ENCODE measurements at regions not wholly inside any gene's neighbourhood (a gene's known extent, or its start where the extent isn't known, plus 50 kb on each side); places are given as distances from the start of the nearest gene placed in this dataset.

DNA sequence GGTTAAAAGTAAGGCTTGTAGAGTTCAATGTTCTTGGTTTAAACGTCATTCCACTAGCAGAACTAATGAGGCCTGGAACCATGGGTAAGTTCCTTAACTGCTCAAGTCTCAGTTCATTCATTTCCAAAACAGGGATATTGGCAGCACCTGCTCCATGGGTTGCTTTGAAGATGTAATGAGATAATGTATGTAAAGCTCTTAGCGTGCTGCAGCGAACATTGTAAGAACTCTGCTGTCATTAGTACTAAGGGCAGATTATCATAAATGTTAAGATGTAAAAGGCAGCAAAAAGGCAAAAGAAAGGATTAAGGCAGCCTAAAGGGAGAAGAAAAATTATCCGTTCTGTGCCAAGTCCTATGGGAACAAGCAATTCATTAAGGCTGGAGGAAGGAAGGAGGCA lies 129.1 kb upstream of the NGF start:
- 85 to 93% (median 89%) methylated on average over 4 of the region's 4 CpGs for WGBS, 3 donors
- TF ChIP-seq, protein P1, sequence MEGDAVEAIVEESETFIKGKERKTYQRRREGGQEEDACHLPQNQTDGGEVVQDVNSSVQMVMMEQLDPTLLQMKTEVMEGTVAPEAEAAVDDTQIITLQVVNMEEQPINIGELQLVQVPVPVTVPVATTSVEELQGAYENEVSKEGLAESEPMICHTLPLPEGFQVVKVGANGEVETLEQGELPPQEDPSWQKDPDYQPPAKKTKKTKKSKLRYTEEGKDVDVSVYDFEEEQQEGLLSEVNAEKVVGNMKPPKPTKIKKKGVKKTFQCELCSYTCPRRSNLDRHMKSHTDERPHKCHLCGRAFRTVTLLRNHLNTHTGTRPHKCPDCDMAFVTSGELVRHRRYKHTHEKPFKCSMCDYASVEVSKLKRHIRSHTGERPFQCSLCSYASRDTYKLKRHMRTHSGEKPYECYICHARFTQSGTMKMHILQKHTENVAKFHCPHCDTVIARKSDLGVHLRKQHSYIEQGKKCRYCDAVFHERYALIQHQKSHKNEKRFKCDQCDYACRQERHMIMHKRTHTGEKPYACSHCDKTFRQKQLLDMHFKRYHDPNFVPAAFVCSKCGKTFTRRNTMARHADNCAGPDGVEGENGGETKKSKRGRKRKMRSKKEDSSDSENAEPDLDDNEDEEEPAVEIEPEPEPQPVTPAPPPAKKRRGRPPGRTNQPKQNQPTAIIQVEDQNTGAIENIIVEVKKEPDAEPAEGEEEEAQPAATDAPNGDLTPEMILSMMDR (IDR thresholded peaks at IDR 0.05) = no peak
- TF ChIP-seq POLR2A (IDR thresholded peaks at IDR 0.05) (no peak), EP300 (IDR thresholded peaks at IDR 0.05) (no peak)
- H3K9me3 ChIP-seq = no peaks in the 10 kb centered on the region
- no peaks in the 10 kb centered on the region for H3K27me3 ChIP-seq
- no peak for DNase-seq
- H3K27ac ChIP-seq = no peak overlapping the region
- H3K36me3 ChIP-seq = no peaks in the 10 kb centered on the region
- intact Hi-C loops (cut with DNase I) = loop anchor here (2.0 to 5.0 kb wide), 3 partner anchors 325 to 330 kb away; no protein-coding TSS in a partner anchor
- no peak overlapping the region for H3K4me3 ChIP-seq
- H3K4me1 ChIP-seq (ENCODE audit: insufficient read depth) = peaks cover 1% of the 10 kb centered on the region

DNA sequence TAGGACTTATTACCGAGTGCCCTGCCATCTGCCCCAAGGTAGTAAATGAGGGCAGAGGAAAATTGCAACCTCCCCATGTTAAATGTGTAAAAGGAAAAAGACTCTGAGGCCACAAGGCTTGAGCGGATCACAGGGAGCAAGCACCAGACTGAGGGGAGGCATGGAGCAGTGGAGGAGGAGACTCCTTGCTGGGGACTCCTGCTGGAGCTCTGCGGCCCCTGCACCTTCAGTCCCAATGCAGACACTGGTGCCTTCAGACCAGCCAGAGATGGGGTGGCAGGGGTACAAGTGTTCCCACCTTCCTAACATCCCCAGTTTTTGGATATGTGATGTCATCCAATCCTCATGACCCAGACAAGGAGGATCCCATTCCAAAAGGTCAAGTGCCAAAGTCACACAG lies 128.4 kb upstream of the NGF start:
- Histone ChIP-seq H3K4me1 (ENCODE audit: insufficient read depth) (peaks cover 1% of the 10 kb centered on the region), H3K27ac (no peak overlapping the region), H3K27me3 (no peaks in the 10 kb centered on the region), H3K4me3 (no peak overlapping the region), H3K9me3 (no peaks in the 10 kb centered on the region), H3K36me3 (no peaks in the 10 kb centered on the region)
- intact Hi-C loops (cut with DNase I) = loop anchor here (2.0 to 5.0 kb wide), 3 partner anchors 324 to 329 kb away; no protein-coding TSS in a partner anchor
- DNase-seq = no peak
- TF ChIP-seq EP300 (IDR thresholded peaks at IDR 0.05) = no peak
- TF ChIP-seq, protein P1 (IDR thresholded peaks at IDR 0.05) = no peak
- no peak for TF ChIP-seq POLR2A (IDR thresholded peaks at IDR 0.05)
- 97 to 100% (median 98%) methylated on average over 3 of the region's 3 CpGs for WGBS, 3 donors

DNA sequence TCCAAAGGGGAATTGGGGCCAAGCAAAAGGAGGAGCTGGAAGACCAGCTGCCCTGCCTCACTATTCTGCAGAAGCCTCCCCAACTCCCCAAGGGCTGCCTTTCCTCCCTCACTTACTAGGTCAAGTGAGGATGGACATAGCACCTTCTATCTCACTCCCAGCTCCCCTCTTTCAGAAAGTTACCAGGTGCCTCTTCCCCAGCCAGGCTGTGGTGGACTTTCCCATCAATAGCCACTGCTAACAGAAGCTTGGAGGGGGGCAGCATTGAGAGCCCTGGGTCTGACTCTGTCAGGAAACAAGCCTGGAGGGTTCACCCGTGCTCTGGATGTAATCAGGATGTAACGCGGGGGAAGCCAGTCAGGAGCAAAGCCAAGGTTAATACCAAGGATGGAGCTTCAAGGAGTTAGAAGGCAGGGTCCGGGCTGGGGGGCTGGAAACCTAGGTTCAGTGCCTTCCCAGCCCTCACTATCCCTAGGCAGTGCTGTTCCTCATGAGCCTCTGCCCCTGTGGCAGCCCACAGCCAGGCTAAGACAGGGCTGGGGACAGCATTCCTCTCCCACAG lies 127.8 kb upstream of the NGF start:
- H3K4me3 ChIP-seq = no peak overlapping the region
- H3K27me3 ChIP-seq = no peaks in the 10 kb centered on the region
- no peaks in the 10 kb centered on the region for H3K9me3 ChIP-seq
- H3K27ac ChIP-seq = no peak overlapping the region
- H3K4me1 ChIP-seq (ENCODE audit: insufficient read depth) = peaks cover 1% of the 10 kb centered on the region
- no peaks in the 10 kb centered on the region for H3K36me3 ChIP-seq
- 43 to 52% (median 50%) methylated on average over 4 of the region's 4 CpGs for WGBS, 3 donors
- intact Hi-C loops (cut with DNase I) = loop anchor here (2.0 to 5.0 kb wide), 3 partner anchors 324 to 329 kb away; no protein-coding TSS in a partner anchor
- no peak for TF ChIP-seq POLR2A (IDR thresholded peaks at IDR 0.05)
- TF ChIP-seq, protein P1 (IDR thresholded peaks at IDR 0.05) = no peak
- no peak for TF ChIP-seq EP300 (IDR thresholded peaks at IDR 0.05)
- DNase-seq = no peak

DNA sequence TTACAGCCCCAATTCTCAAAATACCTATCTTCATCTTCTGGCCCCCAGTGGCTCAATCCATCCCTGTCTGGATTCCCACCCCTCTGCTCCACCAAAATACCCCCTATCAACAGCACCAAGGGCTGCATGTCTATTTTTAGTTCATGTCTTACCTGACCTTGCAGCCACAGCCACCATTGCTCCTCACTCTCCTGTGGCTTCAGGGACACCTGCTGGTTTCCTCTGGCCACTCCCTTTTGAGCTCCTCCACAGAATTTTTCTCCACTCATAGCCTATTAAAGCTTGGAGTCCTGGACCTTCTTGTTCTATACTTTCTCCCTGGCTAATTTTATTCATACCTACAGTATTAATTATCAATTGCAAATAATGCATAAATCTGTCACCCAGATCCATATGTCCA lies 125.3 kb upstream of the NGF start:
- Histone ChIP-seq H3K27ac (no peak overlapping the region), H3K9me3 (no peaks in the 10 kb centered on the region), H3K4me1 (ENCODE audit: insufficient read depth) (no peaks in the 10 kb centered on the region), H3K4me3 (no peak overlapping the region), H3K27me3 (no peaks in the 10 kb centered on the region), H3K36me3 (no peaks in the 10 kb centered on the region)
- no peak for DNase-seq
- TF ChIP-seq EP300 (IDR thresholded peaks at IDR 0.05) = no peak
- TF ChIP-seq POLR2A (IDR thresholded peaks at IDR 0.05) = no peak
- TF ChIP-seq, protein P1 (IDR thresholded peaks at IDR 0.05) = no peak
- intact Hi-C loops (cut with DNase I) = no loop called here
